Right atrium auricular region (tissue), 2 donors: ENCODE measurements at regions not wholly inside any gene's neighbourhood (a gene's known extent, or its start where the extent isn't known, plus 50 kb on each side); places are given as distances from the start of the nearest gene placed in this dataset.

Experiments
- DNase-seq: peaks from one replicate; pipeline ENCODE4 v3.0.0-alpha.2; 2019; ENCODE audit warnings: low spot score
- H3K27ac ChIP-seq, 2 donors: fragments of 200-600 bp; sonication (generic); 1 replicate in 1 of 2; 2 replicates in 1 of 2; pipeline ENCODE4 v1.5.1; 2016 to 2019
- H3K27me3 ChIP-seq, 2 donors: fragments of 200-600 bp; sonication (generic); one replicate each; pipeline versions ENCODE4 v1.5.1 to v1.6.0; 2017 to 2019
- H3K36me3 ChIP-seq: fragments of 200-600 bp; sonication (generic); one replicate; pipeline ENCODE4 v1.5.1; 2016
- H3K4me1 ChIP-seq, 2 donors: fragments of 200-600 bp; sonication (generic); one replicate each; pipeline versions ENCODE4 v1.5.1 to v1.6.0; 2017 to 2019
- H3K4me3 ChIP-seq, 2 donors: fragments of 200-600 bp; sonication (generic); 1 replicate in 1 of 2; 2 replicates in 1 of 2; pipeline ENCODE4 v1.5.1; 2017 to 2019; ENCODE audit warnings: mild to moderate bottlenecking in 1 of 2, moderate library complexity in 1 of 2
- H3K9me3 ChIP-seq, 2 donors: fragments of 200-600 bp; sonication (generic); one replicate each; pipeline ENCODE4 v1.5.1; 2019
- TF ChIP-seq, protein P1 (sequence below), 2 donors: fragments of 200-600 bp; sonication (generic); IDR thresholded peaks; one replicate each; pipeline ENCODE4 v1.5.1; 2019; ENCODE audit warnings: antibody characterized with exemption in 2 of 2

DNA sequence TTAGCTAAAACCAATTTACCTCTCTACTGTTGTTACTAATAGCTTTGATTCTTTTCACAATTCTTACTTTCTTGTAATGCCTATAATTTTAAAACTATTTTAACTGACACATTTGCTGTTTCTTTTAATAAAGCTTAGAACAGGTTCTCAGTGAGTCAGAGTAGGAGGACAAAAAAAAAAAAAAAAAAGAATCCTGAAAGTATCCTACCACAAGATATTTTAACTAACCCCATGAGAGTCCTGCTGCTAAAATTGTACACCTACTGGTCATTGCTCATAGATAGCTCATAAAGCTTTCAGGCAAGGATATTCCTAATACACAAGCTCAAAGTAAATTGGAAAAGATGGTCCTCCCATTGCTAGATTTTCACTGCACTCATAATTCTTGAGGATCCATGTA, 301.0 kb downstream of the CENPW start:
- no peaks in the 10 kb centered on the region for H3K27me3 ChIP-seq

DNA sequence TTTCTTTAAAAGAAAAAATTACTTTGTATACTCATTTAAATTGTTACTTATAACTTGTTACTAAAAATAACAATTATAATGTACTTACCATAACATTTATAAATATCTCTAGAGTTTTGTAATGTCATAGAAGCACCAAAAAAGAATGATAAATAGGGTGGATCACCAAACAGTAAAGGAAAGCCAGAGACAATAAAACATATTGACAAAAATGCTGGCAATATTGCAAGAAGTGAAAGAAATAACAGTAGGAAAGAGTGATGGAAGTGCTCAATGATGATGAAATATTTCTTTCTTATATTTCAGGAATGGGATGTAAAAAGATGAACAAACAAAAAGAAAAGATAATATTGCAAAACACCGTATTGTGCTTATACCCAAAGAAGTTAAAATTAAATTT, 301.7 kb downstream of the CENPW start:
- H3K36me3 ChIP-seq: no peaks in the 10 kb centered on the region
- no peaks in the 10 kb centered on the region for H3K27me3 ChIP-seq
- no peak for DNase-seq
- TF ChIP-seq, protein P1, sequence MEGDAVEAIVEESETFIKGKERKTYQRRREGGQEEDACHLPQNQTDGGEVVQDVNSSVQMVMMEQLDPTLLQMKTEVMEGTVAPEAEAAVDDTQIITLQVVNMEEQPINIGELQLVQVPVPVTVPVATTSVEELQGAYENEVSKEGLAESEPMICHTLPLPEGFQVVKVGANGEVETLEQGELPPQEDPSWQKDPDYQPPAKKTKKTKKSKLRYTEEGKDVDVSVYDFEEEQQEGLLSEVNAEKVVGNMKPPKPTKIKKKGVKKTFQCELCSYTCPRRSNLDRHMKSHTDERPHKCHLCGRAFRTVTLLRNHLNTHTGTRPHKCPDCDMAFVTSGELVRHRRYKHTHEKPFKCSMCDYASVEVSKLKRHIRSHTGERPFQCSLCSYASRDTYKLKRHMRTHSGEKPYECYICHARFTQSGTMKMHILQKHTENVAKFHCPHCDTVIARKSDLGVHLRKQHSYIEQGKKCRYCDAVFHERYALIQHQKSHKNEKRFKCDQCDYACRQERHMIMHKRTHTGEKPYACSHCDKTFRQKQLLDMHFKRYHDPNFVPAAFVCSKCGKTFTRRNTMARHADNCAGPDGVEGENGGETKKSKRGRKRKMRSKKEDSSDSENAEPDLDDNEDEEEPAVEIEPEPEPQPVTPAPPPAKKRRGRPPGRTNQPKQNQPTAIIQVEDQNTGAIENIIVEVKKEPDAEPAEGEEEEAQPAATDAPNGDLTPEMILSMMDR (IDR thresholded peaks at IDR 0.05): no peak
- no peaks in the 10 kb centered on the region for H3K9me3 ChIP-seq
- H3K27ac ChIP-seq: no peak overlapping the region
- H3K4me3 ChIP-seq: no peak overlapping the region
- no peaks in the 10 kb centered on the region for H3K4me1 ChIP-seq

More for the DNA sequence above, 301.0 kb downstream of the CENPW start:
- Histone ChIP-seq H3K4me1 (no peaks in the 10 kb centered on the region), H3K36me3 (no peaks in the 10 kb centered on the region), H3K27ac (no peak overlapping the region), H3K4me3 (no peak overlapping the region), H3K9me3 (no peaks in the 10 kb centered on the region)
- DNase-seq: no peak
- TF ChIP-seq, protein P1 (IDR thresholded peaks at IDR 0.05): no peak

DNA sequence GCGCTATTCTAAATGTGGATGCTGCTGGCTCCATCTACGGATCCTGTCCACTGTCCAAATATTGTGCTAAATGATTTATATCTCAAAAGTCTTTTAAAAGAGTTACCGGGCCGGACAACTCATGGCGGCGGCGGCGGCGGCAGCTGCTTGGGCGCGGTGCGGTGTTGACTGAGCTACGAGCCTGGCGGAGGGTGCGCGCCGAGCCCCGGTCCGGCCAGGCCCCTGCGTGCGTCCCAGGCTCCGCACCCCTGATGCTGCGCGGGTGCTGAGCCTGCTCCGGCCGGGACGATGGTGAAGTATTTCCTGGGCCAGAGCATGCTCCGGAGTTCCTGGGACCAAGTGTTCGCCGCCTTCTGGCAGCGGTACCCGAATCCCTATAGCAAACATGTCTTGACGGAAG, 303.4 kb downstream of the CENPW start:
- H3K27me3 ChIP-seq: no peaks in the 10 kb centered on the region
- H3K27ac ChIP-seq: no peak overlapping the region
- H3K4me3 ChIP-seq: no peak overlapping the region
- no peaks in the 10 kb centered on the region for H3K4me1 ChIP-seq
- H3K36me3 ChIP-seq: no peaks in the 10 kb centered on the region
- DNase-seq: no peak
- TF ChIP-seq, protein P1 (IDR thresholded peaks at IDR 0.05): no peak
- H3K9me3 ChIP-seq: no peaks in the 10 kb centered on the region

DNA sequence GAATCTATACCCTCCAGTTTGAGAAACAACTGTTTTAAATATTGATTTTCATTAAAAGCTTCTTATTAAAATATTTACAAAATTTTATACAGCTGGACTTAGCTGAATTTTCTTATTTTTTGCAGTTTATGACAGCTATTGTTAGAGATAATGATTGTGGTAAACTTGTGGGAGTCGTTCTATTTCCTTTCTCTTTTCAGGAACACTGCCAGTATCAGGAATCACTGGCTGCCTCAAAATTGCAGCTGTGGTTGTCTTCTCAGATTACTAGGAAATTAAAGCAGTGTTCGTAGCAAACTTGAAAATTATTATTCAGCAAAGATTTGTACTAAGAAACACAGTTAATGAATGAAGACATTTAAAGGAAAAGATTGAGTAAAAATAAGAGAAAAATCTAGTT, 311.0 kb downstream of the CENPW start:
- Histone ChIP-seq H3K4me1 (no peaks in the 10 kb centered on the region), H3K27ac (no peak overlapping the region), H3K27me3 (no peaks in the 10 kb centered on the region), H3K4me3 (no peak overlapping the region), H3K9me3 (peaks cover 0 to 12% of the 10 kb centered on the region in 2 donors), H3K36me3 (no peaks in the 10 kb centered on the region)
- TF ChIP-seq, protein P1 (IDR thresholded peaks at IDR 0.05): no peak
- no peak for DNase-seq

DNA sequence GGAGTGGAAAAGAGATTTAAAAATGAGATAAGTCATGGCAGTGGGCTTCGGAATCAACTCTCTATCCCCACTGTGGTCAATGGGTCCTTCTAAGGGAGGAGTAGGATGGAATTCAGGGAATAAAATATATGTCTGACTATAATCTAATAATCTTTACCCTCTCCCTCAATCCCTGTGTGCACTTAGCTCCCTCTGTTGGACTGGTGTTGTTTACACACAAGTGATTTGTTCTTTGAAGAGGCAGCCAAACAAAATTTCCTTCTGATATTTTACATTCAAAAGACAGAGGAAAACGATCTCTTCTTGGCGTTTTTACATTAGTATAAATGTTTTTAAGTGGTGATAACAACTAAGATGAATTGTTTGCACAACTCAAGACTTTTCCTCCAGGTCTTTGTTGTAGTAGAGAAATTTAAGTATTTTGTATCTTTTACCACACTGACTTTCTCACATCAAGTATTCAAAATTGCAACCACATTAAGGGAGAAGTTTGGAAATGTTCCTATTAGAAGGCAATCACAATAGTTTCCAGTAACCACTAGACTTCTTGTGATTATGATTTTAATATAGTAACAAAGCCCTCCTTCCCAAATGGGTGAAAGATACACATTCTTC, 317.8 kb downstream of the CENPW start:
- H3K9me3 ChIP-seq: no peaks in the 10 kb centered on the region
- no peaks in the 10 kb centered on the region for H3K36me3 ChIP-seq
- H3K27me3 ChIP-seq: no peaks in the 10 kb centered on the region
- DNase-seq: no peak
- TF ChIP-seq, protein P1 (IDR thresholded peaks at IDR 0.05): peak in 1 of 2 donors; percentile 38
- H3K27ac ChIP-seq: no peak overlapping the region
- no peak overlapping the region for H3K4me3 ChIP-seq
- no peaks in the 10 kb centered on the region for H3K4me1 ChIP-seq

DNA sequence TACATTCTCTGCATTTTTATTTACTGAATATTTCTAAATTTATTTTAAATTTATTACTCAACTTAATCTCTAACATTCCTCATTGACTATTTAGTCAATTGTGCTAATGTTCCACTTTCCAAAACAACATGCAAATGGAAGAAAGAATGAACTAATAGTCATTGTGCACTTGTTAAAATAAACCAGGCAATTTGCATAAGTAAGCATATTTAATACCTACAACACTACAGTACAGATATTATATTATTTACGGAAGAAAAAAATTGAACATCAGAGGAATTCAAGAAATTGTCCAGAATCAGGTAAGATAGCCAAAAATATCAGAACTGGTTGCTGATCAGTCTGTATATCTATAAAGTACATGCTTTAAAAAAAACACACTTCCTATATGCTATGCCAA, 320.5 kb downstream of the CENPW start:
- no peaks in the 10 kb centered on the region for H3K4me1 ChIP-seq
- H3K36me3 ChIP-seq: no peaks in the 10 kb centered on the region
- H3K9me3 ChIP-seq: no peaks in the 10 kb centered on the region
- no peak overlapping the region for H3K4me3 ChIP-seq
- no peak for DNase-seq
- H3K27me3 ChIP-seq: no peaks in the 10 kb centered on the region
- TF ChIP-seq, protein P1 (IDR thresholded peaks at IDR 0.05): no peak
- H3K27ac ChIP-seq: no peak overlapping the region
